AG04449 (cell line): ENCODE measurements at regions not wholly inside any gene's neighbourhood (a gene's known extent, or its start where the extent isn't known, plus 50 kb on each side); places are given as distances from the start of the nearest gene placed in this dataset.

Experiments
- CTCF ChIA-PET: fragments of 350-600 bp; formaldehyde crosslinking; extraction: SDS; loops from one replicate; lab custom pipeline; 2021; ENCODE audit warnings: antibody characterized with exemption; lab: Yijun Ruan, JAX
- POLR2A ChIA-PET: fragments of 400-600, 350-600 bp; formaldehyde crosslinking; extraction: SDS; loops from one replicate; lab custom pipeline; 2020; ENCODE audit warnings: antibody characterized with exemption, inconsistent platforms; lab: Yijun Ruan, JAX
- DNase-seq: peaks from one replicate; pipeline ENCODE4 v3.0.0-alpha.2; 2010; ENCODE audit warnings: low read depth, low spot score
- H3K4me3 ChIP-seq: 2 replicates; pipeline ENCODE4 v1.5.1; 2011; ENCODE audit warnings: low read depth, mild to moderate bottlenecking, control low read depth, low read length
- CTCF ChIP-seq: IDR thresholded peaks from one replicate; pipeline ENCODE4 v1.5.1; 2011; ENCODE audit warnings: mild to moderate bottlenecking, moderate library complexity, low read length, control low read depth, inconsistent platforms; ENCODE audit not compliant: insufficient read depth; ENCODE audit errors: missing control alignments

- DNase-seq, result no peak
- POLR2A ChIA-PET, result no interaction called here
- CTCF ChIA-PET, result interaction anchor here (1.5 kb wide), 1 partner anchor 13 kb away, joined by 5 read pairs; no protein-coding TSS in a partner anchor
- no peak for TF ChIP-seq CTCF
- H3K4me3 ChIP-seq, result no peak overlapping the region
Observed at GRCh38 chr5:143569213-143569701, 165.8 kb upstream of the NR3C1 start.

- TF ChIP-seq CTCF, result no peak
- no peak for DNase-seq
- H3K4me3 ChIP-seq, result no peak overlapping the region
- ChIA-PET POLR2A (no interaction called here), CTCF (interaction anchor here (1.6 kb wide), 1 partner anchor 8 kb away, joined by 5 read pairs; no protein-coding TSS in a partner anchor)
Observed at GRCh38 chr5:143567583-143568504, 164.4 kb upstream of the NR3C1 start.

- POLR2A ChIA-PET, result no interaction called here
- no peak overlapping the region for H3K4me3 ChIP-seq
- no peak for TF ChIP-seq CTCF
- no peak for DNase-seq
- CTCF ChIA-PET, result interaction anchor here (1.6 kb wide), 1 partner anchor 10 kb away, joined by 5 read pairs; no protein-coding TSS in a partner anchor
Observed at GRCh38 chr5:143566139-143566538, 162.7 kb upstream of the NR3C1 start.

GRCh38 chr5:143564417-143564816, 160.9 kb upstream of the NR3C1 start:
- DNase-seq, result no peak
- CTCF ChIA-PET, result interaction anchor here (1.3 kb wide), 1 partner anchor 43 kb away, joined by 3 read pairs; no protein-coding TSS in a partner anchor
- POLR2A ChIA-PET, result no interaction called here
- TF ChIP-seq CTCF, result no peak
- no peak overlapping the region for H3K4me3 ChIP-seq

- DNase-seq, result no peak
- ChIA-PET POLR2A (interaction anchor here (1.6 kb wide), 1 partner anchor 9 kb away, joined by 3 read pairs; no protein-coding TSS in a partner anchor), CTCF (interaction anchor here (1.3 kb wide), 1 partner anchor 41 kb away, joined by 3 read pairs; no protein-coding TSS in a partner anchor)
Observed at GRCh38 chr5:143562935-143563334, 159.4 kb upstream of the NR3C1 start.

More at GRCh38 chr5:143562935-143563334, 159.4 kb upstream of the NR3C1 start:
- H3K4me3 ChIP-seq, result no peak overlapping the region
- TF ChIP-seq CTCF, result no peak
